Mesothelial cell of epicardium (in vitro differentiated cells): ENCODE measurements at regions not wholly inside any gene's neighbourhood (a gene's known extent, or its start where the extent isn't known, plus 50 kb on each side); places are given as distances from the start of the nearest gene placed in this dataset.
A peak's percentile ranks its signal among the peaks of the same experiment; 100 is the strongest.

Experiments used
- DNase-seq, 2 experiments: peaks; one replicate each; pipeline ENCODE4 v3.0.0; 2021; ENCODE audit warnings: low spot score in 2 of 2; ENCODE audit not compliant: unreplicated experiment in 2 of 2
- H3K27ac Mint-ChIP-seq: 2 replicates; pipeline ENCODE4 v1.8.0; 2021; ENCODE audit warnings: mixed read lengths
- H3K27me3 Mint-ChIP-seq: 2 replicates; pipeline ENCODE4 v1.8.0; 2021; ENCODE audit warnings: low read depth, mixed read lengths
- H3K36me3 Mint-ChIP-seq: 2 replicates; pipeline ENCODE4 v1.8.0; 2021; ENCODE audit warnings: mixed read lengths
- H3K4me1 Mint-ChIP-seq: 2 replicates; pipeline ENCODE4 v1.8.0; 2021; ENCODE audit warnings: mixed read lengths
- H3K4me3 Mint-ChIP-seq: 2 replicates; pipeline ENCODE4 v1.8.0; 2021; ENCODE audit warnings: mild to moderate bottlenecking, moderate library complexity, mixed read lengths
- H3K9me3 Mint-ChIP-seq: 2 replicates; pipeline ENCODE4 v1.8.0; 2021; ENCODE audit warnings: mixed read lengths
- TF ChIP-seq, protein P1 (sequence below): fragments of 200-600 bp; sonication (generic); IDR thresholded peaks from one replicate; pipeline ENCODE4 v1.5.0; 2021; ENCODE audit warnings: antibody characterized with exemption; ENCODE audit not compliant: unreplicated experiment

DNA sequence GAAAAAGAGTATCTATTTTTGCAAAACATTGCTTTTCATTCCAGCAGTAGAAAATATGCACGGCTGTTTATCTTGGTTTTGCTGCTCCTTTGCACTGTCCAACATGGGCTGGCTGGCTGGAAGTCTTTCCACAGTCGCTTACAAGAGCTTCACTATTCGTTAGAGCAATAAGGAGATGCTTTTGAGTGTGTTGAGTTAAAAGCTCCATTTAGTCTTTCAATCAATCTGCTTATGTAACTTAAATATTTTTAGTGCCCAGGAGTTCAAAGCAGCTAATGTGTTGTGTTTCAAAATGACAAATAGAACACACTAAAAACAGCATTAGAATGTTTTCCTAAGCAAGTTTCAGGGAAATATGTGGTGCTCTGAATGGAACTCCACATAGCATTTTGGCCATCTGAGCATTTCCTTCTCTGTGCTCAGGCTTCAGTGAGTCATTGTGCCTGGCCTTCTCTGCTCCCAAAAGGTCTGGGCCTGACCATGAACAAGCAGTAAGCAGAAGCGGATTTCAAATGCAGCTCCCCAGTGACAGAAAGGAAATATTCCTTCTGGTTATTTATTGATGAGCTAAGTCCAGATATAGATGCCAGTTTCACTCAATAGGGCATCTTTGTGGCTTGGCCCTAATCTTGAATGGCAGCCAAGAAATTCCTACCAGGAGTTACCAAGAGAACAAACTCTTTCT is 580.3 kb downstream of the TENT5A start:
- no peak for DNase-seq
- Mint-ChIP-seq H3K4me3 (no peak overlapping the region), H3K27me3 (no peaks in the 10 kb centered on the region), H3K9me3 (no peaks in the 10 kb centered on the region), H3K4me1 (peaks cover 13% of the 10 kb centered on the region), H3K27ac (peak overlapping the region; percentile 35), H3K36me3 (no peaks in the 10 kb centered on the region)
- TF ChIP-seq, protein P1, sequence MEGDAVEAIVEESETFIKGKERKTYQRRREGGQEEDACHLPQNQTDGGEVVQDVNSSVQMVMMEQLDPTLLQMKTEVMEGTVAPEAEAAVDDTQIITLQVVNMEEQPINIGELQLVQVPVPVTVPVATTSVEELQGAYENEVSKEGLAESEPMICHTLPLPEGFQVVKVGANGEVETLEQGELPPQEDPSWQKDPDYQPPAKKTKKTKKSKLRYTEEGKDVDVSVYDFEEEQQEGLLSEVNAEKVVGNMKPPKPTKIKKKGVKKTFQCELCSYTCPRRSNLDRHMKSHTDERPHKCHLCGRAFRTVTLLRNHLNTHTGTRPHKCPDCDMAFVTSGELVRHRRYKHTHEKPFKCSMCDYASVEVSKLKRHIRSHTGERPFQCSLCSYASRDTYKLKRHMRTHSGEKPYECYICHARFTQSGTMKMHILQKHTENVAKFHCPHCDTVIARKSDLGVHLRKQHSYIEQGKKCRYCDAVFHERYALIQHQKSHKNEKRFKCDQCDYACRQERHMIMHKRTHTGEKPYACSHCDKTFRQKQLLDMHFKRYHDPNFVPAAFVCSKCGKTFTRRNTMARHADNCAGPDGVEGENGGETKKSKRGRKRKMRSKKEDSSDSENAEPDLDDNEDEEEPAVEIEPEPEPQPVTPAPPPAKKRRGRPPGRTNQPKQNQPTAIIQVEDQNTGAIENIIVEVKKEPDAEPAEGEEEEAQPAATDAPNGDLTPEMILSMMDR: no peak

DNA sequence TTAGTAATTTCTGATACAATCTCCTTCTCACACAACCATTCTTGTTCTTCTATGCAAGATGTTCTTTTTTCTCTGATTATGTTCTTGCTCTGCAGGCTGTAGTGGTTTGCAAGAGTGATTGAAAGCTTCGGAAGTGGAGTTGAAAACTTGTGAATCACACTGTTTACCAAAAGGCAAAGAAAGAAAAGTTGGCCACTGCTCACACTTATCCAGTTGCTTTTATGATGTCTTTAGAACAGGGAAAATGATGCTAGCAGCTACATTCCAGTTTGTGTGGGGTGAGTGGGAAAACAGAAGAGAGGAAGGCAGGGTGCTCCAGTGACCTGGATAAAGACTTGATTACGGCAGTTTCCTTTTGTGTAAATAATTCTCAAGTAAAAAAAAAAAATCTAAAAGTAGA is 583.3 kb downstream of the TENT5A start:
- H3K4me3 Mint-ChIP-seq: no peak overlapping the region
- H3K36me3 Mint-ChIP-seq: no peaks in the 10 kb centered on the region
- no peak for DNase-seq
- H3K27ac Mint-ChIP-seq: no peak overlapping the region
- H3K4me1 Mint-ChIP-seq: peaks cover 13% of the 10 kb centered on the region
- TF ChIP-seq, protein P1: no peak
- no peaks in the 10 kb centered on the region for H3K9me3 Mint-ChIP-seq
- peaks cover 3% of the 10 kb centered on the region for H3K27me3 Mint-ChIP-seq

DNA sequence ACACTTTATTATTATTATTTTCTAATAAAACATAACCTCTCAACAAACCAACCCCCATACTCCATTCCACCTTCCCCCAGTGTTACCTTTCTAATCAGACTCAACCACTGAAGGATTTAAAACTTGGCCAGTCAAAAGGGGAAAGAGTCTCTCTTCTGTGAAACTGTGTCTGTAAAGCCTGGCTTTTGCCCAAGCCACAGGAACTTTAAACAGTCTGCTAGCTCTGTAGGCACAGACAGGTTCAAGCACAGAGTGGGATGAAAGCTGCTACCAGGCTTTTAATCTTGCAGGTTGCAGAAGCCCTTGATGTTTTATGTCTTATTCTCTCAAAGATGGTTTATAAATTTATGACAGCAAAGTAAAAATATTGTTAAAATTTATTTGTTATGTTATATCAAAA is 585.7 kb downstream of the TENT5A start:
- Mint-ChIP-seq H3K4me1 (peaks cover 6% of the 10 kb centered on the region), H3K4me3 (no peak overlapping the region), H3K9me3 (no peaks in the 10 kb centered on the region), H3K27ac (no peak overlapping the region), H3K27me3 (peaks cover 3% of the 10 kb centered on the region), H3K36me3 (no peaks in the 10 kb centered on the region)
- TF ChIP-seq, protein P1: no peak
- no peak for DNase-seq

DNA sequence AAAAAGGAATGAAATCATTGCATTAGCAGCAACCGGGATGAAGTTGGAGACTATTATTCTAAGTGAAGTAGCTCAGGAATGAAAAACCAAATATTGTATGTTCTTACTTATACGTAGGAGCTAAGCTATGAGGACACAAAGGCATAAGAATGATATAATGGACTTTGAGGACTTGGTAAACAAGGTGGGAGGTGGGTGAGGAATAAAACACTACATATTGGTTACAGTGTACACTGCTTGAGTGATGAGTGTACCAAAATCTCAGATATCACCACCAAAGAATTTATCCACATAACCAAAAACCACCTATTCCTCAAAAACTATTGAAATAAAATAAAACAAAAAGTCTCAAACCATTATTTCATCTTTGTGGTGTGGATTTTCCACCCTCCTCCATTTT is 593.5 kb downstream of the TENT5A start:
- Mint-ChIP-seq H3K27me3 (peaks cover 4% of the 10 kb centered on the region), H3K4me3 (no peak overlapping the region), H3K27ac (no peak overlapping the region), H3K9me3 (no peaks in the 10 kb centered on the region), H3K4me1 (no peaks in the 10 kb centered on the region), H3K36me3 (no peaks in the 10 kb centered on the region)
- DNase-seq: no peak
- TF ChIP-seq, protein P1: no peak

DNA sequence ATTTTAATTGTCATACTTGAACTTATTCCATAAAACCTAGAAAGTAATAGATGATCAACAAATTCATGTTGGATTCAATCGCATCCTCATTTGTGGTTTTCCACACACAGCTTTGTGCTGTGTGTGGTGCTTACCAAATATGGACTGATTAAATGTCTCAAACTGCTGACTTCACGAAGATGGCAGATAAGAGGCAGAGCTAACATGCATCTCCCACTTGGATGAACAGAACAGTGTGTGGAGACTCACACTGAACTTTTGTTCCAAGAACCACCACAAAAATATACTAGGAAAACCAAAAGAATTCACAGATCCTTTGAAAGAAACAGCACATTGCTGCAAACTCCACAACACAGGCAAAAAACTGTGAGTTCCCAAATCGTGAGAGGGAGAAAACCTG is 603.7 kb downstream of the TENT5A start:
- Mint-ChIP-seq H3K36me3 (no peaks in the 10 kb centered on the region), H3K4me3 (no peak overlapping the region), H3K4me1 (no peaks in the 10 kb centered on the region), H3K9me3 (peaks cover 19% of the 10 kb centered on the region), H3K27ac (no peak overlapping the region), H3K27me3 (no peaks in the 10 kb centered on the region)
- DNase-seq: no peak
- TF ChIP-seq, protein P1: no peak

DNA sequence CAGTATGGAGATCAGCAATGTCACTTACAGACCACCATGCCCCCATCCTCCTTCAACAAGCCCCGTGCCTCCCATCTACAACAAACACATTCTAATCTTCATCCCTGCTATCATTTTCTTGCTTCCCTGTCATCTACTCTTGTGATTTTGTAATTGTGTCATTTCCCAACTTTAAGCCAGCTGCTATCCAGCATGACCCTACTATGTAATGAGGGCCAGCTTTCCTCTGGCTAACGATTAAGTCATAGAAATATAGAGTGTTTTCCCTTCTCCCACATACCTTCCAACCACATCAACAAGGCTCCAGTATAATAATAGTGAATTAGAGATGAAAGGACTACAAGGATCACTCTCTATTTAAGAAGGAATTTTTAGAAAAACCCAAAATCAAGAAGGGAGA is 607.0 kb downstream of the TENT5A start:
- Mint-ChIP-seq H3K27ac (no peak overlapping the region), H3K36me3 (no peaks in the 10 kb centered on the region), H3K4me3 (no peak overlapping the region), H3K9me3 (peaks cover 20% of the 10 kb centered on the region), H3K27me3 (no peaks in the 10 kb centered on the region), H3K4me1 (no peaks in the 10 kb centered on the region)
- TF ChIP-seq, protein P1: no peak
- no peak for DNase-seq
